ENCODE measurements at regions not wholly inside any gene's neighbourhood (a gene's known extent, or its start where the extent isn't known, plus 50 kb on each side); places are given as distances from the start of the nearest gene placed in this dataset.
"Not testable (repeated sequence)": the region's sequence is repeated elsewhere in the genome, so short reads cannot be mapped to it uniquely, and the experiment has no call there.

DNA sequence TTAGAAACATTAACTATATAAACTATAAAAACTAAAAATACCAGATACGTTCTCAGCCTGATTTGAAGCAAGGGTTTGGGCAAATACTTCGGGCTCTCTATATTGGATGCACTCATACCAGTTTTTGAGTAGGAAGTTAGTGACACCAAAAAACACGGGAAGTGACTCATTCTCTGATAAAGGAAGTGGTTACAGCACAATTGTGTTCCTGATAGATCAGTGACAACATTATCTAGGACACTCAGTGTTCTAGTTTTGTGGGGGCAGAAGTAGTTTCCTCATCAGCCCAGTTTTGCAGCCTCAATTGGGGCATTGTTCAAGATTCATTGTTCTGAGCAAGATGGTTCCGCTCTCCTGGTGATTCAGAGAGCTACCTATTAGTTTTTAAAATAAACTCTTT is 469.6 kb upstream of the DPPA4 start:
- DNase-seq = no peak

GRCh38 chr3:109809513-109809912 is 472.2 kb upstream of the DPPA4 start:
- DNase-seq = no peak

GRCh38 chr3:109818081-109818480 is 480.7 kb upstream of the DPPA4 start:
- no peak for DNase-seq

DNA sequence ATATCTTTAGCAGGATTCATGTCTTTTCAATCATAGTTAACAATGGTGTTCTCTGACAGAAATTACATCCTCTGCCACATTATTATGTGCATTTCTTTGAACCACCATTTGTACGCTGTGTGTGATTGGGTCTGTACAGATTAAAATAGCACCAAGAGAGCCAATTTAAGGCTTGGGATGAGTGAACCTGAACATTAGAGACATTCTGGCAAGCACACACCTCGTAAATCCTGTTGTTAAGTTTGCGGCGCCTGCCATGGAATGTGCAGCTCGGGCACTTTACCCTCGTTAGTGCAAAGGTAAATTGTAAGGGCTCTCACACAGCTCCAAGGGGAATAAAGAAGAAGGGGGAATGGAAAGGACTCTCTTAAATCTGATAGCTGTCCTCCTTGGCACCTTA is 482.4 kb upstream of the DPPA4 start:
- no peak for DNase-seq

DNA sequence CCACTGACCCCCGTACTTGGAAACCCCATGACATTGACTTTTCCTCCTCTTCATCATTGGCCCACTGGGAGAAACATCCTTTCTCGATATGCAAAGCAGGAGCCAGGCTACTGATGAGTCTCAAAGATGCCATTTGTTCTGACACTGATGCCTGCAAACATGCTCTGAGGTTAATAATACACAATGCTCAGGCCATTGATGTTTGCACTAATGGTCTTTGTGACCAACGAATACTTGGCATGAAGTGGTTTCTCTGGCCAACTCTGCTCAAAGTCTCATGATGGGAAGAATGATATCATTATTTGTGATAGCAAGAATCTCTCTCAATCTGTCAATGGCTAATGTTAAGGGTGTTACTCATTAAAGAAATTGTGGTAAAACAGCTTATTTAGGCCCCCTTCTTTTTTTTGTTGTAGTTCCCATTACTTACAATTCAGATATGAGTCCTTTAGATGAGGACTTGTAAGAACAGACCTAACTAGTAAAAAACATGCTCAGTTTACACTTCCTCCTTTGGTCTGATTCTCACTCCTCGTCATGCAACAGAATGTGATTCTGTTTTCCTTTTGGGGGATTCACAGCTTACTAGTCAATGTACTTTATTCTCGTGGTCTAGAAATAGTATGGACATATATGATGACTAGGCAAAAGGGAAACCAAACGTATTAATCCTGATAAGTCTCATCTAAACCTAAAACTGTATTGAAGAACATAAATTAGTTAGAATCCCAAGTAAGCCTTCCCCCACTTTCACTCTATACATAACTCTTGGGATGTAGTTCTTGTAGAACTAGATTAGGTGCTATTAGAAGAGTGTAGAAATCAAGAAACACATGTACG is 488.8 kb upstream of the DPPA4 start:
- DNase-seq = peak in 1 of 14 donors; percentile 2

- DNase-seq = no peak
Observed at GRCh38 chr3:109831403-109831802, 494.1 kb upstream of the DPPA4 start.

- DNase-seq = no peak
Observed at GRCh38 chr3:109835958-109836357, 498.6 kb upstream of the DPPA4 start.

- no peak for DNase-seq
Observed at GRCh38 chr3:109851854-109852253, 514.5 kb upstream of the DPPA4 start.

DNA sequence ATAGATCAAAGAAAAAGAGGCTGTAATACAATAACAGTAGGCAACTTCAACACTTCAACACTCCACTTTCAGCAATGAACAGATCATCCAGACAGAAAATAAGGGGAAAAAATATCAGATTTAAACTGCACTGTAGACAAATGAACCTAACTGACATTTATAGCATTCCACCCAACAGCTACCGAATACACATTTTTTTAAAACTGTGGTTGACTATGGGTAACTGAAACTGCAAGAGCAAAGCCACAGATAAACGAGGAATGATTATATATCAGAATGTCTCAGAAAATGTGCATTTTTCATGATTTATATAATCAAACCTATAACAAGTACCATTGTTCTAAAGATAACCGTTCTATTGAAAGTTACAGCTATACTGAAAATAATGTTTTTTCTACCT is 514.9 kb upstream of the DPPA4 start:
- no peak for DNase-seq

- no peak for DNase-seq
Observed at GRCh38 chr3:109853077-109853731, 515.9 kb upstream of the DPPA4 start.

DNA sequence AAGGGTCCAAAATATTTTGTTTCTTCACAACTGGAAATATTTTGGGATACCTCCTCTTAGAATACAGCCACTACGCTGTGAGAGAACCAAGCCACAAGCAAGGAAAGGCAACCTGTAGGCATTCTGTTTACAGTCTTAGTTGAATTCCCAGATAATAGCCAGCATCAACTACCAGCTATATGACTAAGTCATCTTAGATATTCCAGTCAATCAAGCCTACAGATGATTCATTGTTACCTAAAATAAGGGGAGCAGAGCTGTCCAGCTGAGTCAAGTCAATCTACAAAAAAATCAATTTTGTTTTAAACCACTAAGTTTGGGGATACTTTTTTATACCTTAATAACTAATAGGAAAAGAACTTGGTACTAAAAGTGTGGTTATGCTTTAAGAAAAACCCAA is 526.4 kb upstream of the DPPA4 start:
- DNase-seq = no peak

GRCh38 chr3:109864452-109864851 is 527.1 kb upstream of the DPPA4 start:
- no peak for DNase-seq

DNA sequence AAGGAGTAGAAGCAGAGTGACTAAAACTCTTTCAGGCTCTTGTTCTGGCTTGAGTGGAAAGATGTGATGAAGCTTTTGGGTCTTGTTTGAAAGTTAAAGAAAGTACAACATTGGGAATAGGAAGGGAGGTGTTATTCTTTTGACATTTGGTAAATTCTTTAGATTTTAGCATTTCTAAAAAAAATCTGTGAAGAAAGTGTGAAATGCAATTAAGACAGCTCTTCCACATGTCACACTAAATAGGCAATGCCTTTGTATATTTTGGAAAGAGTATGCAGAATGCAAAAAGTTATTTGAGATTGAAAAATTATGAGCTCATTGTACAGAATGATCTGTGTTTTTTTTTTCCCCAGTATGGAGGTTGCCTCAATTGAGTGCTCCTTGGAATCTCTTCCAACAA is 532.2 kb upstream of the DPPA4 start:
- no peak for DNase-seq

DNA sequence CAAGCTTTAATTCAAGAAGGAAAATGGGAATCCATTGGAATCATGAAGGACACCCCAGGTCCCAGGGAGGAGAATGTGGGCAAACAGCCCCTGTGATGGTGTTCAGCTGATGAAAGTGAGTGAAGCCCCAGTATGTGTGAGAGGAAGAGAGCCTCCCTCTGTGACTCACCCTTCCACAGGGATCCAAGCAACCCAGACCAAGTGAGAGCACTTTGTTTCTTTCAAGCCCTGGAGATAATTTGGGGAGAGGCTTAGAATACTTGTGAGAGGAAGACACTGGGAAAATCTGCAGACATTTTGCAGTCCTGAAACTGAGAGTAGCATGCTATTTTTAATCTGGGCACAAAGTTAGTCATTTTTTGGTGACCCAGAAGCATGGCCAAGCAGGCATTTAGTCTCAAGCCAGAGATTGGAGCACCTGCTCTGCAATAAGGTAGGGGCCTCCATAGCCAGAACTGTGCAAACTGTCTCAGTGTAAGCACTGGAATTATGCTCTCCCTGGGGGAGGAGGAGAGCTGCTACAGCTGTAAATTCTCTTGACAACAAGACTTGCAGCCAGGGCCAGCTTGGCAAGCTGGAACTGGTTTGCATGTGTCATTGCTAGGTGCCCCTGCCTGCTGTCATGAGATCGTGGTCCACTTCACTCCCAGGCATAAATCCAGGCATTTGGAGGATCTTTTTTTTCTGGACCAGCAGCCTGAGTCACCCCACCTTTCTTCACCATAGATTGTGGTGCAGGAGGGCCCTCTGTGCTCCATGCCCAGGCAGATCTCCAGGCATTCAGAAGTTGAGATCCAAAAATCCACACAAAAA is 537.8 kb upstream of the DPPA4 start:
- DNase-seq = no peak

DNA sequence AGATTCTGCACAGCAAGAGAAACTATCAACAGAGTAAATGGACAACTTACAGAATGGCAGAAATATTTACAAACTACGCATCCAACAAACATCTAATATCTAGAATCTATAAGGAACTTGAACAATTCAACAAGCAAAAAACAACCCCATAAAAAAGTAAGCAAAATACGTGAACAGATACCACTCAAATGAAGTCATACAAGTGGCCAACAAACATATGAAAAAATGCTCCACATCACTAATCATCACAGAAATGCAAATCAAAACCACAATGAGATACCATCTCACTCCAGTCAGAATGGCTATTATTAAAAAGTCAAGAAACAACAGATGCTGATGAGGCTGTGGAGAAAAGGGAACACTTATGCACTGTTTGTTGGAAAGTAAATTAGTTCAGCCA is 540.3 kb upstream of the DPPA4 start:
- DNase-seq = not testable (repeated sequence)

DNA sequence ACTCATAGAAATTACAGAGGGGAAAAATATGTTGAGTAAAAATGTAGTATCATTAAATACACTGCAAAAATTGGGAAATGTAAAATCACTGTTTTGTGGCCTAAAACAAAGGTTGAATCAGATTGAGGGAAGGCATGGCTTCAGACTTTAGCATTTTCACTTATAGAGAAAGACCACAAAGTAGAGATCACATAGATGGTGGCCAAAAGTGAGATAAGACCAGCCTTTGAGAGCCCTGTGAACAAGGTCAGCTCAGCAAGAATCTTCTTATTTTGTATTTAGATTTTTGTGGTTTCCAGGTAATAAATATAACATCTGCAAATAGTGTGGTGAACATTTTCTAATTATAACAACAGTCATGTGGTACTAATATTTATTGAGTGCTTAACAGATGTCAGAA is 544.8 kb upstream of the DPPA4 start:
- DNase-seq = no peak

DNA sequence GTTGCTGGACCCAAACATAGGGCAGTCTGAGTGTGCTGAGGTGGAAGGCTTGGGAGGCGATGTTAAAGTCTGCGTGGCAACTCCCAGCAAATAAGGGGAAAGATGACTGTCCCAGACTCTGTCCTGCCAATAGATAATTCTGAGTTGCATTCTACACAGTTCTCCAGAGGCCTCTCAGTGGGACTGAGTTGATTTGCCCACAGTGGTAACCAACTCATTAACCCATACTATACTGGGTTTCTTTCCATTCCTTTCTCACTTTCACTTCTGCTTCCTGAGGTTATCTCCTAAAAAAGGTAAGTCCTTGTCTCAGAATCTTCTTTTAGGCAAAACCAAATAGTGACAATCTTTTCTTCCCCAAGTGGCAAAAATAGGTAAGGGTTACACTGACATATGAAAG is 549.9 kb upstream of the DPPA4 start:
- DNase-seq = no peak

- no peak for DNase-seq
Observed at GRCh38 chr3:109888026-109888425, 550.7 kb upstream of the DPPA4 start.

DNA sequence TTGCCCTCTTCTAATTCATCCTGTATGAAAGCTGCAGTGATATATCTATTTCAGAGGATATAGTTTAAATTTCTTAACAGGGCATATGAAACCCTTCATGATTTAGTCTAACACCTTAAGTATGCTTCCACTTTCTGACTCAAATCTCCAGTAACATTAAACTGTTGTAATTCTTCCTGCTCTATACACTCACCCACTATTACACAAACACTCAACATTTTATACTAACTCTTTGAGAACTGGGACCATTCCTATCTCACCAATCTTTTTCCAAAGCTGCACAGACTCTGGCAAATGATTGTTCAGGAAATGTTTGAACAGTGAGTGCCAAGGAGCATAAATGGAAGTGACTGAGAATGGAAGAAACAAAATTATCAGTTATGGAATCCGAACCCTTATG is 560.4 kb upstream of the DPPA4 start:
- DNase-seq = no peak

DNA sequence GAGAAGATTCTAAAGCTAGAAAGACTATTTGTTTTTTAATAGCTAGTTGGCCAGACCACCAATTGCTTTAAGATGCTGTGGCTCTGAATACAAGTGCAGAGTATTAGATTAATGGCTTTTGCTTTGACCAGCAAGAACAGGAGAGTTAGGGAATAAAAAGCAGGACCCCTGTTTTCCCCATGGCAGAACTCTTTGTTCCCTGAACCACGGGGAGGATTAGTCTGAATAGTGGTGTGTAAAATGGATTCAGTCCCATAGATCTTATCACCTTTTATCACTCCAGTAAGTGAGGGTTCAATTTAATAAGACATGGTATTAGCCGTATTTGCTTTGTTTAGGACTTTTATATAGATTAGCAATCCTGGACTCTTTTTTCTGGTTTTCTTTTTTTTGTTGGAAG is 562.6 kb upstream of the DPPA4 start:
- no peak for DNase-seq

DNA sequence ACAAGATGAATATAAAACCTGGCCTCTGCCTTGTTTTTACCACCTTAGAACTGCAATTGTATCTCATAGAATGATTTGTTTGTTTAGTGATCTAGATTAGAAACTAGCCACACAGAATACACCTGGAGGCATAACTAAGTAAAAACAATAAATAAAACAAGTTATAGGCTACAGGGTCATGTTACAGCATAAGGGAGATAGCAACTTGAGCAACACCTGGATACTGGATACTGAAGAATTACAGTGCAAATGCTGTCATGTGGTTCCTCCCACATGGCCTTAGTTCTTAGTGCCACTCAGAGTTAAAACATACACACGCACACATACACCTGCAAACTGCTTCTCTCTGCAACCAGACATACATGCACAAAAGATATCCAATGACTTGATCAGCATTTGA is 563.4 kb upstream of the DPPA4 start:
- no peak for DNase-seq

- no peak for DNase-seq
Observed at GRCh38 chr3:109902549-109902948, 565.2 kb upstream of the DPPA4 start.

DNA sequence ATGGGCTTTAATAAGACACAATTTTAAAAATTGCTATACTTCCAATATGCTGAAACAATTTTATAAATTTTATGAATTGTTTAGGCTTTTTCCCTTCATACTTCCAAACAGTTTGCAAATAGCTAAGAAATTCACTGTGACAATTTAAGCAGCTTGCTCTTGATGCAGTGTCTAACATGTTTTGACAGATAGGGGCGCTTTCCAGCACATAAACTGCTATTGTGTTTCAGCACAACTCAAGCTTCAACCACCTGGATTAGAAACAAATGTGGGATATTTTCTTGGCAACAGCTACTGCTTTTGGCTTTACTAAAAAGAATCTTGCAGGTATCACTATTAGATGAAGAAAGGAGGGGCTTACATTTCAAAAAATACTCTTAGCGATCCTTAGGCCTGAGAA is 565.8 kb upstream of the DPPA4 start:
- no peak for DNase-seq

All from C1 segment of cervical spinal cord (tissue), 14 donors.